Panc1 (cell line): ENCODE measurements at regions not wholly inside any gene's neighbourhood (a gene's known extent, or its start where the extent isn't known, plus 50 kb on each side); places are given as distances from the start of the nearest gene placed in this dataset.
"Not testable (repeated sequence)": the region's sequence is repeated elsewhere in the genome, so short reads cannot be mapped to it uniquely, and the experiment has no call there.

Experiments
- ATAC-seq: fragments of 200-7000 bp; cut with Tn5 transposase; 2 replicates; pipeline ENCODE4 v1.9.1; 2020; ENCODE audit warnings: mild to moderate bottlenecking, moderate library complexity
- BruUV-seq: library from RNA; stranded (reverse); fragments of 400-500 nt; replicated peaks from 2 replicates; lab custom pipeline; 2021; lab: Mats Ljungman, UMichigan
- CTCF ChIA-PET: fragments of 300-600 bp; sonication (Branson Sonifier 250); formaldehyde crosslinking; loops from one replicate; lab custom pipeline; 2022; ENCODE audit warnings: antibody characterized with exemption; lab: Charles Lee
- POLR2A ChIA-PET: fragments of 300-600 bp; sonication (Branson Sonifier 250); formaldehyde crosslinking; loops from one replicate; lab custom pipeline; 2022; ENCODE audit warnings: antibody characterized with exemption; lab: Charles Lee
- DNase-seq: peaks from one replicate; pipeline ENCODE4 v3.0.0-alpha.2; 2010; ENCODE audit warnings: low read depth, low spot score
- H3K27ac ChIP-seq: 2 replicates; pipeline ENCODE4 v1.5.1; 2011; ENCODE audit warnings: mild to moderate bottlenecking, low read length, inconsistent platforms
- H3K27me3 ChIP-seq: fragments of 200-500 bp; sonication (Bioruptor generic); 2 replicates; pipeline ENCODE4 v1.6.0; 2014; ENCODE audit warnings: low read length, inconsistent platforms; ENCODE audit not compliant: control insufficient read depth, insufficient read depth
- H3K36me3 ChIP-seq: fragments of 200-500 bp; sonication (Bioruptor generic); 2 replicates; pipeline ENCODE4 v1.5.1; 2014; ENCODE audit warnings: inconsistent platforms, mild to moderate bottlenecking, low read length, moderate library complexity; ENCODE audit not compliant: control insufficient read depth, insufficient read depth
- H3K4me1 ChIP-seq: 2 replicates; pipeline ENCODE4 v1.5.1; 2011; ENCODE audit warnings: inconsistent platforms, mild to moderate bottlenecking, low read length, moderate library complexity; ENCODE audit not compliant: control insufficient read depth, insufficient read depth
- H3K4me3 ChIP-seq, 2 experiments: 2 replicates each; pipeline ENCODE4 v1.5.1; 2011 to 2012; ENCODE audit warnings: low read depth in 2 of 2, low read length in 2 of 2, mild to moderate bottlenecking in 2 of 2, inconsistent platforms in 1 of 2, moderate library complexity in 1 of 2
- H3K9me3 ChIP-seq: fragments of 200-500 bp; sonication (Bioruptor generic); 2 replicates; pipeline ENCODE4 v1.5.1; 2014; ENCODE audit warnings: low read depth, mild to moderate bottlenecking, inconsistent platforms, low read length, moderate library complexity; ENCODE audit not compliant: control insufficient read depth, insufficient read depth
- CTCF ChIP-seq: fragments of 450-650 bp; IDR thresholded peaks from 2 replicates; pipeline ENCODE4 v1.5.1; 2017; ENCODE audit warnings: mild to moderate bottlenecking
- POLR2AphosphoS5 ChIP-seq: IDR thresholded peaks from 2 replicates; pipeline ENCODE4 v1.6.1; 2012; ENCODE audit warnings: mild to moderate bottlenecking, low read depth, low read length, moderate library complexity
- SIN3A ChIP-seq: IDR thresholded peaks from 2 replicates; pipeline ENCODE4 v1.6.1; 2012; ENCODE audit warnings: low read depth, mild to moderate bottlenecking, low read length, moderate library complexity, borderline replicate concordance; ENCODE audit not compliant: insufficient read depth
- TCF7L2 ChIP-seq: IDR thresholded peaks from 2 replicates; pipeline ENCODE4 v1.6.1; 2011; ENCODE audit warnings: mild to moderate bottlenecking, low read depth, low read length, inconsistent platforms
- in situ Hi-C: cut with HindIII; loops from 2 replicates; pipeline ENCODE4 v1.10.0; 2016; ENCODE audit warnings: low sequenced_read_pairs, low pct_unique_long_range_greater_than_20kb
- intact Hi-C: fragments of 100-400 bp; cut with micrococcal nuclease; formaldehyde crosslinking; loops from one replicate; pipeline ENCODE4 v1.10.0; 2022; ENCODE audit not compliant: unreplicated experiment
- TF ChIP-seq, protein P1 (sequence below), 2 experiments: IDR thresholded peaks; 2 replicates each; pipeline ENCODE4 v1.6.1; 2011 to 2012; ENCODE audit warnings: low read depth in 2 of 2, control low read depth in 1 of 2, low read length in 1 of 2, mild to moderate bottlenecking in 1 of 2, moderate library complexity in 1 of 2; ENCODE audit not compliant: insufficient read depth in 1 of 2

- no TSS peak for BruUV-seq
- no peaks in the 10 kb centered on the region for H3K27me3 ChIP-seq
- in situ Hi-C loops (no loop called here), intact Hi-C loops (no loop called here)
- ChIA-PET POLR2A (no interaction called here), CTCF (interaction anchor here (0.7 kb wide), 1 partner anchor 69 kb away, joined by 3 read pairs; no protein-coding TSS in a partner anchor)
- TF ChIP-seq POLR2AphosphoS5, result no peak
- no peak for TF ChIP-seq CTCF
- H3K4me3 ChIP-seq, result no peak overlapping the region
- no peaks in the 10 kb centered on the region for H3K36me3 ChIP-seq
- no peaks in the 10 kb centered on the region for H3K9me3 ChIP-seq
- H3K4me1 ChIP-seq, result peaks cover 11% of the 10 kb centered on the region; the same call in 1 of the 2 replicates
- peak overlapping the region; percentile 58 for H3K27ac ChIP-seq
- DNase-seq, result no peak
- ATAC-seq, result peak; percentile 51
These were observed 75.4 kb upstream of the ZNF217 start for GRCh38 chr20:53668992-53669391.

- no peak overlapping the region for H3K4me3 ChIP-seq
- CTCF ChIA-PET, result no interaction called here
- in situ Hi-C loops, result no loop called here
- DNase-seq, result no peak
- TF ChIP-seq, protein P1, sequence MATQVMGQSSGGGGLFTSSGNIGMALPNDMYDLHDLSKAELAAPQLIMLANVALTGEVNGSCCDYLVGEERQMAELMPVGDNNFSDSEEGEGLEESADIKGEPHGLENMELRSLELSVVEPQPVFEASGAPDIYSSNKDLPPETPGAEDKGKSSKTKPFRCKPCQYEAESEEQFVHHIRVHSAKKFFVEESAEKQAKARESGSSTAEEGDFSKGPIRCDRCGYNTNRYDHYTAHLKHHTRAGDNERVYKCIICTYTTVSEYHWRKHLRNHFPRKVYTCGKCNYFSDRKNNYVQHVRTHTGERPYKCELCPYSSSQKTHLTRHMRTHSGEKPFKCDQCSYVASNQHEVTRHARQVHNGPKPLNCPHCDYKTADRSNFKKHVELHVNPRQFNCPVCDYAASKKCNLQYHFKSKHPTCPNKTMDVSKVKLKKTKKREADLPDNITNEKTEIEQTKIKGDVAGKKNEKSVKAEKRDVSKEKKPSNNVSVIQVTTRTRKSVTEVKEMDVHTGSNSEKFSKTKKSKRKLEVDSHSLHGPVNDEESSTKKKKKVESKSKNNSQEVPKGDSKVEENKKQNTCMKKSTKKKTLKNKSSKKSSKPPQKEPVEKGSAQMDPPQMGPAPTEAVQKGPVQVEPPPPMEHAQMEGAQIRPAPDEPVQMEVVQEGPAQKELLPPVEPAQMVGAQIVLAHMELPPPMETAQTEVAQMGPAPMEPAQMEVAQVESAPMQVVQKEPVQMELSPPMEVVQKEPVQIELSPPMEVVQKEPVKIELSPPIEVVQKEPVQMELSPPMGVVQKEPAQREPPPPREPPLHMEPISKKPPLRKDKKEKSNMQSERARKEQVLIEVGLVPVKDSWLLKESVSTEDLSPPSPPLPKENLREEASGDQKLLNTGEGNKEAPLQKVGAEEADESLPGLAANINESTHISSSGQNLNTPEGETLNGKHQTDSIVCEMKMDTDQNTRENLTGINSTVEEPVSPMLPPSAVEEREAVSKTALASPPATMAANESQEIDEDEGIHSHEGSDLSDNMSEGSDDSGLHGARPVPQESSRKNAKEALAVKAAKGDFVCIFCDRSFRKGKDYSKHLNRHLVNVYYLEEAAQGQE (IDR thresholded peaks at IDR 0.05; ENCODE audit: insufficient read depth in 1 of 2, low read depth in 2 of 2, low read length in 1 of 2), result no peak
- TF ChIP-seq SIN3A, result no peak
- no peak for TF ChIP-seq TCF7L2
- intact Hi-C loops, result no loop called here
- POLR2A ChIA-PET, result no interaction called here
- peaks cover 13% of the 10 kb centered on the region; the same call in 1 of the 2 replicates for H3K4me1 ChIP-seq
- H3K27ac ChIP-seq, result peak overlapping the region; percentile 65; the same call in 1 of the 2 replicates
- BruUV-seq, result no TSS peak
- H3K27me3 ChIP-seq, result no peaks in the 10 kb centered on the region
- no peak for ATAC-seq
- no peaks in the 10 kb centered on the region for H3K9me3 ChIP-seq
- H3K36me3 ChIP-seq, result no peaks in the 10 kb centered on the region
These were observed 72.5 kb upstream of the ZNF217 start for GRCh38 chr20:53666144-53666543.

DNA sequence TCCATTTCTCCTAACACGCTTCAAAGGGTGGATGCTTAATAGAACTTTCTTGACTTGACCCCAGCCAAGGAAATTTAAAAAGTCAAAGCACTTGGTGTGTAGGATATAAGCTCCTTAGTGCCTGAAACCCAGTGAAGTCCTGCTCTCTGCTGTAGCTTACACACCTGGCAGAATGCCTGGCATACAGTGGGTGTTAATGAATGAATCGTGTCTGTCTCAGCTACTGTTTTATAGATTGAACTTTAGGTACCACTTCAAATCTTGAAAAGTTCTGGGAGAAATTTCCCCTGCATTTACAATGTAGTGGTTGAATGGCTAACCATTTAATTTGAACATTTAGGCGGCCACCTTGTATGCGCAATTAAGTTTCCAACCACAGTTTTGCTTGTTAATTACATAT is 70.5 kb upstream of the ZNF217 start:
- Histone ChIP-seq H3K4me3 (no peak overlapping the region), H3K4me1 (peaks cover 24% of the 10 kb centered on the region), H3K9me3 (no peaks in the 10 kb centered on the region), H3K27me3 (no peaks in the 10 kb centered on the region), H3K27ac (peak overlapping the region; percentile 100; the same call in 1 of the 2 replicates), H3K36me3 (no peaks in the 10 kb centered on the region)
- ChIA-PET CTCF (interaction anchor here (0.6 kb wide), 1 partner anchor 10 kb away, joined by 5 read pairs; no protein-coding TSS in a partner anchor), POLR2A (interaction anchor here (1.1 kb wide), 1 partner anchor 123 kb away, joined by 4 read pairs; no protein-coding TSS in a partner anchor)
- intact Hi-C loops (no loop called here), in situ Hi-C loops (no loop called here)
- TF ChIP-seq TCF7L2 (no peak), CTCF (no peak), SIN3A (no peak), POLR2AphosphoS5 (no peak)
- TF ChIP-seq, protein P1 (IDR thresholded peaks at IDR 0.05; ENCODE audit: insufficient read depth in 1 of 2, low read depth in 2 of 2, low read length in 1 of 2), result no peak
- BruUV-seq, result no TSS peak
- DNase-seq (no peak), ATAC-seq (no peak)

- intact Hi-C loops, DNase-seq, in situ Hi-C loops, H3K36me3 ChIP-seq, H3K27me3 ChIP-seq, CTCF ChIA-PET, H3K4me3 ChIP-seq, BruUV-seq, ATAC-seq, H3K9me3 ChIP-seq: not testable (repeated sequence)
- Histone ChIP-seq H3K4me1 (peaks cover 28% of the 10 kb centered on the region), H3K27ac (peak overlapping the region; percentile 100)
- POLR2A ChIA-PET, result interaction anchor here (1.1 kb wide), 1 partner anchor 123 kb away, joined by 4 read pairs; no protein-coding TSS in a partner anchor
These were observed 69.9 kb upstream of the ZNF217 start for GRCh38 chr20:53663521-53663920.
